ENCODE measurements at regions not wholly inside any gene's neighbourhood (a gene's known extent, or its start where the extent isn't known, plus 50 kb on each side); places are given as distances from the start of the nearest gene placed in this dataset.

- Histone ChIP-seq H3K27me3 (ENCODE audit: control insufficient read depth in 1 of 2, insufficient read depth in 2 of 2, low read length in 2 of 2) (no peaks in the 10 kb centered on the region), H3K9ac (ENCODE audit: insufficient read depth, low read depth, low read length) (no peak overlapping the region), H3K4me2 (ENCODE audit: low read depth, low read length) (0 out of 2 replicates have a peak overlapping the region, but pooled peaks have one; percentile 0), H3K4me3 (replicated peaks in 1 of 3; ENCODE audit: insufficient read depth in 1 of 3, low read depth in 2 of 3, low read length in 3 of 3) (no peak overlapping the region), H4K20me1 (ENCODE audit: insufficient read depth, low read length) (no peaks in the 10 kb centered on the region), H3K79me2 (ENCODE audit: insufficient read depth, low read length) (no peaks in the 10 kb centered on the region), H3K27ac (ENCODE audit: extremely low read length, insufficient read depth, low read length) (no peak overlapping the region), H3K36me3 (replicated peaks in 1 of 2; ENCODE audit: control insufficient read depth in 1 of 2, insufficient read depth in 2 of 2, low read length in 2 of 2) (no peaks in the 10 kb centered on the region), H2AFZ (ENCODE audit: low read length) (no peak overlapping the region), H3K9me3 (ENCODE audit: low read length) (no peaks in the 10 kb centered on the region), H3K4me1 (ENCODE audit: insufficient read depth, low read length) (peaks cover 12% of the 10 kb centered on the region)
- BruUV-seq (replicated peaks): no TSS peak
- DNase-seq (ENCODE audit: low spot score): no peak
- CTCF ChIA-PET (ENCODE audit: low intra/inter-chr PET ratio, low total read pairs): no interaction called here
- in situ Hi-C loops (cut with HindIII; ENCODE audit: extremely low pct_ligation_motif_present, low pct_unique_long_range_greater_than_20kb): no loop called here
- TF ChIP-seq ZNF788 (CRISPR knock-in tag; IDR thresholded peaks at IDR 0.05; ENCODE audit: borderline replicate concordance) (no peak), SIX1 (CRISPR knock-in tag; IDR thresholded peaks at IDR 0.05; ENCODE audit: borderline replicate concordance) (peak; percentile 66; the same call in 1 of the 2 replicates)
- POLR2A ChIA-PET: no interaction called here
- 2% methylated on average over 3 of the region's 3 CpGs for WGBS (ENCODE audit: low lambda C conversion rate)
- intact Hi-C loops (cut with micrococcal nuclease; ENCODE audit: unreplicated experiment): no loop called here
- no peak for ATAC-seq
- FAIRE-seq: no peak
Measured at GRCh38 chr14:43877351-43877960, 629.6 kb downstream of the FSCB start.

- POLR2A ChIA-PET: no interaction called here
- H3K4me1 ChIP-seq (ENCODE audit: insufficient read depth, low read length): peaks cover 12% of the 10 kb centered on the region
- no peaks in the 10 kb centered on the region for H3K9me3 ChIP-seq (ENCODE audit: low read length)
- H3K79me2 ChIP-seq (ENCODE audit: insufficient read depth, low read length): no peaks in the 10 kb centered on the region
- 35% methylated on average over 7 of the region's 7 CpGs for WGBS (ENCODE audit: low lambda C conversion rate)
- peaks cover 1 to 2% of the 10 kb centered on the region in 2 experiments; a peak in 2 of 5 replicates for H3K27me3 ChIP-seq (ENCODE audit: control insufficient read depth in 1 of 2, insufficient read depth in 2 of 2, low read length in 2 of 2)
- H3K4me2 ChIP-seq (ENCODE audit: low read depth, low read length): no peak overlapping the region
- H3K36me3 ChIP-seq (replicated peaks in 1 of 2; ENCODE audit: control insufficient read depth in 1 of 2, insufficient read depth in 2 of 2, low read length in 2 of 2): no peaks in the 10 kb centered on the region
- intact Hi-C loops (cut with micrococcal nuclease; ENCODE audit: unreplicated experiment): no loop called here
- DNase-seq (ENCODE audit: low spot score) (peak; percentile 1), ATAC-seq (no peak), FAIRE-seq (no peak)
- H4K20me1 ChIP-seq (ENCODE audit: insufficient read depth, low read length): no peaks in the 10 kb centered on the region
- CTCF ChIA-PET (ENCODE audit: low intra/inter-chr PET ratio, low total read pairs): no interaction called here
- H3K4me3 ChIP-seq (replicated peaks in 1 of 3; ENCODE audit: insufficient read depth in 1 of 3, low read depth in 2 of 3, low read length in 3 of 3): no peak overlapping the region
- H3K9ac ChIP-seq (ENCODE audit: insufficient read depth, low read depth, low read length): no peak overlapping the region
- H3K27ac ChIP-seq (ENCODE audit: extremely low read length, insufficient read depth, low read length): no peak overlapping the region
- no peak overlapping the region for H2AFZ ChIP-seq (ENCODE audit: low read length)
- in situ Hi-C loops (cut with HindIII; ENCODE audit: extremely low pct_ligation_motif_present, low pct_unique_long_range_greater_than_20kb): no loop called here
- no TSS peak for BruUV-seq (replicated peaks)
- no peak for TF ChIP-seq ZNF614 (CRISPR knock-in tag; IDR thresholded peaks at IDR 0.05; ENCODE audit: borderline replicate concordance)
- TF ChIP-seq HNF1A (IDR thresholded peaks at IDR 0.05; ENCODE audit: low read depth): no peak
- TF ChIP-seq HNF1A (CRISPR knock-in tag; IDR thresholded peaks at IDR 0.05; ENCODE audit: borderline replicate concordance): no peak
- TF ChIP-seq RBFOX2 (IDR thresholded peaks at IDR 0.05; ENCODE audit: low read depth, low read length): no peak
- no peak for TF ChIP-seq ZNF761 (CRISPR knock-in tag; conservative IDR thresholded peaks at IDR 0.05)
- TF ChIP-seq ZNF331 (CRISPR knock-in tag; IDR thresholded peaks at IDR 0.05): no peak
Measured at GRCh38 chr14:43872752-43873655, 634.1 kb downstream of the FSCB start.
